GM18870 (cell line): ENCODE measurements at regions not wholly inside any gene's neighbourhood (a gene's known extent, or its start where the extent isn't known, plus 50 kb on each side); places are given as distances from the start of the nearest gene placed in this dataset.

Experiments used
- ATAC-seq: cut with Tn5 transposase; IDR thresholded peaks from one replicate; pipeline ENCODE4 v1.9.1; 2021; ENCODE audit warnings: moderate library complexity; ENCODE audit not compliant: unreplicated experiment

DNA sequence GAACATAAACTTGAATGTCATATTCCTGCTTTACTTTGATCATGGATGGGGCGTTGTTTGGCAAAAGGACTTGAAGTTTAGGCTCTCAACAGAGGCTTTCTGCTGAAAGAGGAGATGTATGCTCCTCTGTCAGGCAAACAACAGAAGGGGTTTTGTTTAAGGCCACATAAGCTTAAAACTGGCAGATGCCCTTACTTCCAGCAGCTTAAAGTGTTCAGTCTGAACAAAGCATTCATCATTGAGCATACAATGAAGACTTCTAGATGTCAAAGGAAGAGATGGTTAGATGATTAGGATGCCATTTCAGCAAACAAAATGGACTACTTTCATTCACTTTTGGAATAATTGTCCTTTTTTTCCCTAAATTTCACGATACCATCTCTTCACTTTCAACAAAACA is 484.5 kb downstream of the SLITRK6 start:
- ATAC-seq = no peak

DNA sequence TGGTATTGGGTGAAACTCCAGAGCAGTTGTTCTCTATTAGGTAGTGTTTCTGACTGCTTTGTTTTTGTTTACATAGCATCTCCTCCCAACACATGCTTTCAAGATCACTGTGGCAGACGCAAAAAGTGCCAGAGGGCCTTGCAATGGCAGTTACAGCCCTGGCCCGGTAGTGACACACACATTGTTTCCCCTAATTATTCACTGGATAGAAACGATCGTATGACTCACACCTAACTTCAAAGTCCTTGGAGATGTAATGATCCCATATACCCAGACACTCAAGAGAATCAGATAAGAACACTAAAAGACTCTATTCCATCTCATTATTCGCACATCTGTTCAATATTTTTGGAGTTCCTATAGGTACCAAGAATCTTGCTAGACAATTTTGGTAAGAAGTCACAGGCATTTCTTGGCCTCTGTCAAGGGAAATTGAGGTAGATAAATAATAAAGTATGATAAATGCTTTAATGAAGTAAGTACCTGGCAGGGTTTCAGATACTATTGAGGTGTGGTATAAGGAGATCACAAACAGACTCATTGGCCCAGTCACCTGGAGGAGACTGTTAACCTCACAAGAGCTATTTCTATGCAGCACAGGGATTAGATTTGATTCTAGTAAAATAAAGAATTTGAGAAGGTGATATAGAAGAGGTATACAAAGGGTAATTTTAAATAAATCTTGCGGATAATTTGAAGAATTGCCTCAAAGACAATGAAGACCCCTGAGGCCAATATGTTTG is 485.3 kb downstream of the SLITRK6 start:
- no peak for ATAC-seq

DNA sequence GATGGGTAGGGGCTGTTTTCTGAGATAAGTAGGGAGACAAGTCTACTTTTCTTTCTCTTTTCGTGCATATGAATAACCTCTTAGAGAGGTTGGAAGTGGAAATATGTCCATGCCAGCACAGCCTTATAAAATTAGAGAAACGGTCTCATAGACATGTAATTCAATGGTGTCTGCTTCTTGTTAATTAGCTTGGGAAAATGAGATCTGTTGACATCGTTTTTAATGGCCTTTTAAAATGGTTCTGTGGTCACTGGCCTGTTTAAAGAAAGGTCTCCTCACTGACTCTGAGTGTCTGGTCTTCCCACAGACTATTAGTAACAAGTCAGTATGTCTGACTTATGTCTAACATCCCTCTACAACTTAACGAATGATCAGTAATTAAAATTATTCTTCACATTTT is 487.1 kb downstream of the SLITRK6 start:
- no peak for ATAC-seq

DNA sequence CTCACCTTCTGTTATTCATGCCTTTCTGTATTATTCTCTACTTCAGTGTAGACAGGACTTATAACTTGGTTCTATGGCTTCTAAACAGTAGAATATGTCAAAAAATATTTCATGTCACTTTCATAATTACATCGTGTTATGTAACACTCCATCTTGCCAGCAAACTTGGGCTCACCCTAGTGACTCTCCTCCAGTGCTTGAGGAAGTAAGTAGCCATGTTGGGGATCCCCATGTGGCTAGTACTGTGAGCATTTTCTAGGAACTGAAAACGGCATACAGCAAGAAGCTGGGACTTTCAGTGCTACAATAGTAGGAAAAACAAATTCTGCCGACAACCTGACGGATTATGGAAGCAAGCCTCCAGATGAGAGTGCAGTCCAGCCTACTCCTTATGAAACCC is 495.6 kb downstream of the SLITRK6 start:
- ATAC-seq = no peak

DNA sequence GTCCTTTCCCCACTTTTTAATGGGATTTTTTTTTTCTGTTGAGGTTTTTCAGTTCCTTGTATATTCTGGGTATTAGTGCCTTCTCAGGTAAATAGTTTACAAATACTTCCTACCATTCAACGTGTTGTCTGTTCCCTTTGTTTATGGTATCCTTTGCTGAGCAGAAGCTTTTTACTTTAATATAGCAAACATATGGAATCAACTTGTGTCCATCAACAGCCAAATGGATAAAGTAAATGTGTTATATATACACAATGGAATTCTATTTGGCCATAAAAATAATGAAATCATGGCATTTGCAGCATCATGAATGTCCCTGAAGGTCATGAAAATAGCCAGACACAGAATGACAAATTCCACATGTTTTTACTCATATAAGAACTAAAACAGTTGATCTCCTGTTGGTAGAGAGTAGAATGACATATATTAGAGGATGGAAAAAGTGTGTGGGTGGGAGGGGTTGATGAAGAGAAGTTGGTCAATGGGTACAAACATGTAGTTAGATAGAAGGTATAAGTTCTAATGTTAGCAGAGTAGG is 500.8 kb downstream of the SLITRK6 start:
- no peak for ATAC-seq

DNA sequence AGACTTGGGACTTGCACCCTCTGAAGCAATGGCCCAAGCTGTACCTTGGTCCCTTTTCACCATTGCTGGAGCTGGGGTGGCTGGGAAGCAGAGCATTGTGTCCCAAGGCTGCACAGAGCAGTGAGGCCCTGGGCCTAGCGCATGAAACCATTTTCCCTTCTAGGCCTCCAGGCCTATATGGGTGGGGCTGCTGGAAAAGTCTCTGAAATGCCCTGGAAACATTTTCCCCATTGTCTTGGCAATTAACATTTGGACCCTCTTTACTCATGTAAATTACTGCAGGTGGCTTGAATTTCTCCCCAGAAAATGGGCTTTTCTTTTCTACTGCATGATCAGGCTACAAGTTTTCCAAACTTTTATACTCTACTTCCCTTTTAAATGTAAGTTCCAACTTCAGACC is 510.5 kb downstream of the SLITRK6 start:
- ATAC-seq = no peak

DNA sequence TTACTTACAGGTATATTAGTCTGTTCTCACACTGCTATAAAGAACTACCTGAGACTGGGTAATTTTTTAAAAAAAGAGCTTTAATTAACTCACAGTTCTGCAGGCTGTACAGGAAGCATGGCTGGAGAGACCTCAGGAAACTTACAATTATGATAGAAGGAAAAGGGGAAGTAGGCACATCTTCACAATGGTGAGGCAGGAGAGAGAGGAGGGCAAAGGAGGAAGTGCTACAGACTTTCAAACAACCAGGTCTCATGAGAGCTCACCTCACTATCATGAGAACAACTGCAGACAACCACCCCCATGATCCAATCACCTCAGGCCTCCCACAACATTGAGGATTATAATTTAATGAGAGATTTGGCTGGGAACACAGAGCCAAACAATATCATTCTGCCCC is 511.7 kb downstream of the SLITRK6 start:
- ATAC-seq = no peak

DNA sequence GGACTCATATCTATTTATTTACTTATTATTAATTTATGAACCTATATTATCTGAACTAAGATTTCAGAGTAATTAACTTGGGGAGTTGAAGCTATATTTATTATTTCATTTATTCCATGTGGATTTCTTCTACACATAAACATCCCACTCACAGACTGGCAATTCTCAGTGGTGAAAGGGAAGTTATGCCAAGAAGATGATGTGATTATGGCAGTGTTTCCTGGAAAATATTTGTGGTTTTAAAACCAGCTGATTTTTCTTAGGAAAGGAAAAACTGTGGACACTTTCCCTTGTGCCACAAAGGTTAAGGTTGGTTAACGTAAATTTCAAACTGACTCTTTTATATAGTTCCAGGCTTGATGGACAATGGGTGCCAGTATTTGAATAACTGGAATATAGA is 513.1 kb downstream of the SLITRK6 start:
- no peak for ATAC-seq

DNA sequence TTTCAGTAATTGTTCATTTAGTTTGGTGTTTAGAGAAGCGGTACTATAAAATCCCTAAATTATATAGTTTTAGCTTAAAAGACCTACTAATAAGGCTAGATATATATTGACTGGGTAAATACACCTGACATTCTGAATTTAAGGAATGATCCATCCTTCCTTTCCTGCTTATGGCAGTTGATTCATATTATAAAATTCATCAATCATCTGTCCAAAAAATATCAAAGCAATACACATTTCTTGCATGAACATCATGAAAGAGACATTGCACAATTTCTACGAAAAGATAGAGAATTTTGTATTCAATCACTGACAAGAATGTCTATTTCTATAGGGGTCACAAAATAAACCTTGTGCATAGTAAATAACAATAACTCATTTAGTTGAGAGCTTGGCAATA is 514.9 kb downstream of the SLITRK6 start:
- ATAC-seq = no peak

DNA sequence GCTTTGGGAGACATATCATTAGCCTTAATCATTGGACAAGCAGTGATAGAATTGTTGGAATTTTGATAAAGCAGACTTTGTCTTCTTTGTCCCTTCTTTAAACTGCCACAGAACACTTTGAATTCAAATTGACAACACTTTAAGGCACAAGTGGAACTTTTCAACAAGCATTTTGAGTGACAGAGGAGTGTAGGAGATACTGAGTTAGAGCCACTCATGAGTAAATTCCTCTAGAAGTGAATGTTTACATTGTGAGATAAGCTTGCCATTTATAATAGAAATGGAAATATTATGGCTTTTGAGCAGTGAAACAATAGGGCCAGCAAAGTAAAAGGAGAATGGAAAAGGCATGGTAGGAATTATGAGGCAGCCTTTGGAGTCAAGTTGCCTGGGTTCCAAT is 515.8 kb downstream of the SLITRK6 start:
- no peak for ATAC-seq

DNA sequence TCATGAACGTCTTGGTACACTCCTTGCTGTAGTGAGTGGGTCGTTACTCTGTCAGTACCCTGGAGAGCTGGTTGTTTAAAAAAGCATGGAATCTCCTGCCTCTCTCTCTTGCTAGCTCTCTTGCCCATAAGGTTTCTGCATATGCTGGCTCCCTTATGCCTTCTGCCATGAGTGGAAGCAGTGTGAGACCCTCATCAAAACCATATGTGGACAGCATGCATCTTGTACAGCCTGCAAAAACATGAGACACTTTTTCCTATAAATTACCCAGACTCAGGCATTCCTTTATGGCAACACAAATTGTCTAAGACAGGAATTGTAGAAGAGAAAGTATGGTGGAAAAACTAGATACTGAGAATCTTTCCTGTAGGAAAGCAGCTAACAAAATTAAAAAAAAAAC is 516.3 kb downstream of the SLITRK6 start:
- ATAC-seq = no peak

DNA sequence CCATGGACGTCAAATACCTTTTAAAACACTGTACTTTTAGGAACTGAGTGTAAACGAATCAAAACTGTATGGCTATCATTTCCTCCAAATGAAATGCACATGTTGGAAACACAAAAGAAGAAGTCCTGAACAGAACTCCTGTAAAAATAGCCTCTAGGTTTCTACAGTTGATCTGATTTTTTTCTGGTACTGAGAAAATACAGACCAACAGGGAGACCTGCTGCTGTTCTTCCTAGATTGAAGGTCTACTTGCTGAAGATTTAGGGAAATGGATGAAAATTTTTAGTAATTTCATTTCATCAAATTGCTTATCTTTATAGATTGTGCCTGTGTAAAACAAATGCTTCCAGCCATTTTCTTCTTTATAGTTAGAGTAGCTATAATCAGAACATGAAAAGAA is 520.4 kb downstream of the SLITRK6 start:
- ATAC-seq = no peak

DNA sequence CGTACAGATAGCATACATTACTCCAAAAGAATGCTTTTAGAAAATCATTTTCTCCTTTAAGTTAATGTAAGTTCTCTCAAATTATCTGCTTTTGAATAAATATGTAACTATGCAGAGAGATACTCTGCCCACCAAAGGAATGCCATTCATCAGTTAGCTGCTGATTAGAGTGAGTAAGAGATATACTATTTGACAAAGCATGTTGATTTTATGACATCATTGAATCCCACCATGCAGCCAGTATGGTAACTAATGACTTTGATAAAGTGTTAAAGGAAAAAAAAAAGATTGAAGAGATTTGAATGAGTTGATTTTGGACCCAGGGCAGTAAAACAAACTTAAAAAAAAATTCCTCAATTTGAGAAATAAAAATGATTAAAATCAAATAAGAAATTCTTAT is 521.5 kb downstream of the SLITRK6 start:
- ATAC-seq = no peak

DNA sequence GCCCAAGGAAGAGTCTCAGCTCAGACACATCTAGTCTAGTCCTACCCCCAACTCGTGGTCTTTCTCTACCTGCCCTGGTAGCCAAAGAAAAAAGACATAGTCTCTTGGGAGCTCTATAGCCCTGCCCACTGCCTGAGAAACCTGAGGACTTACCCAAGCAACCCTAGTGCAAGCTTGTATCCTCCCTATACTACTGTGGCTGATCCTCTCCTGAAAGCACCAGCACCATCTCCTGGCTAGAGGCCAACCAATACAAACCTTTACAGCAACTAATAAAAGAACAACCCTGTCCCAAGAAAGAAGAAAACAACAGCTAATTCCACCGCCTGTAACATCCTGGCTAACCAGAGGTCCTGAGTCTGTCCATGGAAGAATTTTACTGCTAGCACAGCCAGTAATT is 532.4 kb downstream of the SLITRK6 start:
- no peak for ATAC-seq

DNA sequence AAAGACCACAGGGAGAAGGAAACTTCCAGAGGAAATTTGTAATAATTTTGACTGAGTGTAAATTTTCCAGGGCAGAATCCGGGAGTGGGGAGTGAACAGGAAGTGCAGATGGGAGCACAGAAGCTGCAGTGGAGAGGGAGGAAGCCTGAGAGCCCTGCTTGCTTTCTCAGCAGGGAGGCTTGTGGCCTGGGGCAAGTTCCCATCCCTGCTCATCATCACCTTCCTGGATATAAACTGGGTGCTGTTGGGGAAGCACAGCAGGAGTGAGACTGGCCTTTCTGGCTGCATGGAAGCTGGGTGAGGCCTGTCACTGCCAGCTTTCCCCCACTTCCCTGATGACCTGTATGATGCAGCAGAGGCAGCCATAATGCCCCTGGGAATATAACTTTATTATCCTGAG is 532.9 kb downstream of the SLITRK6 start:
- no peak for ATAC-seq

DNA sequence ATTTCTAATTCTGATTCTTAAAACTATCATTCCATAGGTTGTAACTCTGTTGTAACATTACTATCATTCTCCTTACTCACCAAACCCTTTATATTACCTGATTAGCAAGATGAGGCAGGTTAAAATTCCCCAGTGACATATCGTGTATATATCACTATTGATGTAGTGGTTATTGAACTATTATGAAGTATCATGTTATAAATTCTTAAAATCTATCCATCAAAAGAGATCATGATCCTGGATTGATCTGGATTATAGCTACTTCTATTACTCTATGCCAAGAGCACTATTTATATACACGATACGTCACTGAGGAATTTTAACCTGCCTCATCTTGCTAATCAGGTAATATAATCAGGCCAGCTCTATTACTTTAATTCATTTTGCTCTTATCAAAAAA is 533.9 kb downstream of the SLITRK6 start:
- ATAC-seq = no peak

DNA sequence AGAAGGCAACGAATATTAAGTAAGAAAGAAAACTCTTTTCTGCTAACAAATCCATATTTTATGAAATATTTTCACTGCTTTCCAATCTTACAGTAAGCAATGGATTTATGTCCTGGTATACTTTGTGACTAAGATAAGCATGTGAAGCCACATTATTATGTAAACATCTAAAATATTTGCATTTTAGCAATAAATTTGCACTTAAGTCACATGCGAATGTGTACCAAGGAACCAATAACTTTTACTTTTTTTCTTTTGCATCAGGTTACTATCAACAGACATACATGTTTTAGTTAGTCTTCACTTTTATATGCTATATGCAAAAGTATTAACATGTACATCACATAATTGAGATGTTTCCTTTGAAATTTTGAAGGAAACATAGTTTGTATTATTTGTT is 536.7 kb downstream of the SLITRK6 start:
- no peak for ATAC-seq

DNA sequence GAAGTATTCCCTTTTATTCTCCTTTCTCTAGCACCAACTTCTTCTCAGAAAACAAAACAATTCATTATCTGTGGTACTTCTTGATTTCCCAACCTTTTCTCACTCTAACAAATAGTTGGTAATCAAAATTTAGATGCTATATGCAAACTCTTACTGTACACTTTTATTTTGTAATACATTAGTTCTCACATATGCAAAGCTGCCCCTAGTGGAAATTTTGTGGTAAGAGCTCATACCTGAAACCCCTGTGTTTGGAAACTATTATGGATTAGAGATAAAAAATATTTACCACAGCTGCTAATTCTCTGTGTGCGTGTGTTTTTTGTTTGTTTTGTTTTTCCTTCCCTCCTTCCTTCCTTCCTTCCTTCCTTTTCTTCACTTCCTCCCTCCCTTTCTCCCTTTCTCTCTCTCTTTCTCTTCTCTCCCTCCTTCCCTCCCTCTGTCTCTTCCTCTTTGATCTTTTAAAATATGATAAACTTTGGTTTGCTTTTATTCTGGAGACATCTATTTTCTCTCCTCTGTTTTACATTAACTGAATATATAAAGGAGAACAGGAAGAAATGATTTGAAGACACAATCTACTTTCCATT is 537.4 kb downstream of the SLITRK6 start:
- no peak for ATAC-seq

DNA sequence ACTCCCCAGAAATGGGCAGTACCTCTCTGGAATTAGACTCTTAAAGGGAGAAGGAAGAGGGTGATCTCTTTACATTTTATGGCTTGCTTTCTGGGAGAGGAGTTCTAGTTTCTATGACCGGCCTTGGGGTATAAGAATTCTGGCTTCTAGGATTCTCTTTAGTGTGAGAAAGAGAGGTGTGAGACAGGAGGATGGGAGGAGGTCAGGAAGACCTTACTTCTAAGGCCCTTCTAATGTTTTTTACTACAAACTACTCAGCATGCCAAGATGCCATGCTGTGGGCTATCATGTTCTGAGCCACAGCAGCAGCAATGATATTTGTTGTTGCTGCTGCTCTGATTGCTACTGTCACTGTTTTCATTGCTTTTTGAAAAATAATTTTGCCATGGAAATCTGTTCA is 538.3 kb downstream of the SLITRK6 start:
- no peak for ATAC-seq

DNA sequence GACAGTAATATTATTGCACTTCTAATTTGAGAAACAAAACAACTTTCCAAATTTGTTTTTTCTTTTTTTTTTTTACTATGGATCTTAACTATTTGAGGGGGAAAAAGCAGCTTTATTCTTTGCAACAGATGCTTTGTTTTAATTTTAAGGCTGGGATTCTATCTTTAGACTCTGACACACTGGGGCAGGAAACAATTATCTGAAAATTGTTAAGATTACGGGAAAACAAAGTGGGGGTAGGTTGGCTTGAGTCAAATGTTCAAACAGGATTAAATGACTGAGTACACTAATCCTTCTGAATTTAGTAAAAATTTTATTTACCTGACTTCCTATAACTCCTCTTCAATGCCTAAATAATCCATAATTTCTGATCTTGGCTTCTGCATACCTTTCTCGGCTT is 543.2 kb downstream of the SLITRK6 start:
- no peak for ATAC-seq

DNA sequence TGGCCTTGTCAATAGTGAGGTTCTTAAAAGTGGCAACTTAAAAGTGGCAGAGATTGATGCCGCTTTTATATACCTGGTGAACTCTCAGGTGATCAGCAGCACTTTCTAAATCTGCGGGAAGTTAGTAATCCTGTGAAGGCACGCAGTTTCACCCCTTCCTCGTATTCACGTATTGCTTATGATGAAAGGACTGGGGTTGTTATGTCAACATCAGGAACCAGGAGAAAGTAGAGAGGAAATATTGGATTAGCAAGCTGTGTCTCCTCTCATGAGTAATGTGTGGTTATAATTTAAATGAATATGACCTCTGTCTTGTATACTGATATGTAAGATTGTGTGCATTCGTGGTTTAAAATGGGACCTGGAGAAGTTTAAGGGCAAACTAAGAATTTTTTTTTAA is 544.6 kb downstream of the SLITRK6 start:
- ATAC-seq = no peak

DNA sequence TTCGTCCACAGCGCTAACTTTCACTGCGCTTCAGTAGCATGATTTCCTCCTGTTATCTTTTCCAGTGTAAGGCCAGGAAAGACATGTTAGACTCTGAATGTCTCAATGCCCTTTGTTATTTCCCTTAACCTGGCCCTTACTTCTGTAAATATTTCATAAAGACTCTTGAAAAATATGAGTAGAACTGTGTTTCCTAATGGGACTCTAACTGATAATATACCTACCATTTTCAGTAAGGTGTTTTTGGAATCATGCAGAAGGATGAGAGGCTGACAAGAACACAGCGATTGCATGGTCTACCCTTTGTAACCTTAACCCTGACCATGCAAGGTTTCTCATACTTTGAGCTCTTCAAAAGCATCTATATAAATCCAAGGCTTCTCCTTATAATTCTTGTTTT is 550.1 kb downstream of the SLITRK6 start:
- no peak for ATAC-seq

DNA sequence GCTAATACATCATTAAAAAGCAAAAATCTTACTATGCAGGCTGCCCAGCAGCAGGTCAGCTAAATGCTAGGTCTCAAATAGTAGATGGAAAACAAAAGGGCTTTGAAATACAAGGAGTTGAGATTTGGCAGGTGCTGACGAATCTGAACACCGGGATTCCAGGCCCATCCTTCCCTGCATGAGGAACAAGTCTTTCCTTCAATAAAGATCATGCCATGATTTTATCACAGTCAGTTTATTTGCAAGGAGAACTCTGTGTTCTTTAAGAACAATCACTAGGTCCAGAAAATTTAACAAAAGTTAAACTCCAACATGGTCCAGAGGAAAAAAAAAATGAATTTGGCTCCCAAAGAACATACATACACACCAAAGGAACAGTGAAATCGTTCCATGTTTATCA is 551.4 kb downstream of the SLITRK6 start:
- no peak for ATAC-seq
